GM21576 (cell line): ENCODE measurements at regions not wholly inside any gene's neighbourhood (a gene's known extent, or its start where the extent isn't known, plus 50 kb on each side); places are given as distances from the start of the nearest gene placed in this dataset.

Source experiments
- ATAC-seq: cut with Tn5 transposase; IDR thresholded peaks from one replicate; pipeline ENCODE4 v1.9.1; 2021; ENCODE audit warnings: mild to moderate bottlenecking, moderate library complexity; ENCODE audit not compliant: unreplicated experiment

DNA sequence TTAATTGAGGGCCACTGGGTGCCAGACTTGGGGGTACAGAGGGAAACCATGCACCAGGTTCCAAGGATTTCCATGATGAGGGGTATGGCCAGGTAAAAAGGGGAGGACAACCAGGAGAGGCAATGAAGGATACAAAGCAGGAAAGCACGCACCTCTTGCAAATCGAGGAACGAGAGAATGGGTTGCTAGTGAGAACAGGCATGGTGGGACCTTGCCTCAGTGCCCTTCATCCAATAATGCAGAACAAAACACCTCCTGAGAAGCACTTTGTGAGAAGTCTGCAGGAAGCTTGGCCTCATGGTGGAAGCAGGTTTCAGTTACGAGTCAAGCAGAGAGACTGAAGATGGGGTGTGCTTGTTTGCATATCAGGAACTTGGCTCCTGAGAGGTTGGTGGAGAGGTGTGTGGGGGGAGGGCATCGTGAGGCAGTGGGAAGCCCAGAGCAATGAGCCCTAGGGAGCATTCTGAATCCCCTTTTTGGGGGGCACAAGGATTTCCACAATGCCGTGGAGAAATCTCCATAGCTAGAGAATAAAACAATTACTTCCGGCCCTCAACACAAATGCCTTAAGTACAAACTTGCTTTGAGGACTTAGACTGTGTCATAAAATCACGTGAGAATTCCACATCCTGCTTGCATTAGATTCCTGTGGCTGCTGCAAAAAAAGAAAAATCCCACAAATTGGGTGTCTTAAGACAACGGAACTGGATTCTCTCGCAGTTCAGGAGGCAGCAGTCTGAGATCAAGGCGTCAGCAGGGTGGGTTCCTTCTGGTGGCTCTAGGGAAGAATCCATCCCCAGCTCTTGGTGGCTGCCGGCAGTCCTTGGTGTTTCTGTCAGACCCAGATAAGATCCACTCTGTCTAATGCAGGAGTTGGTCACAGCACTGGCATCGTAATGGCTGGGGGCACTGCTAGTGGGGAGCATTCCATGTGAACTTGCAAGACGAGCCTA lies 54.9 kb upstream of the BACE2 start:
- ATAC-seq, result no peak

DNA sequence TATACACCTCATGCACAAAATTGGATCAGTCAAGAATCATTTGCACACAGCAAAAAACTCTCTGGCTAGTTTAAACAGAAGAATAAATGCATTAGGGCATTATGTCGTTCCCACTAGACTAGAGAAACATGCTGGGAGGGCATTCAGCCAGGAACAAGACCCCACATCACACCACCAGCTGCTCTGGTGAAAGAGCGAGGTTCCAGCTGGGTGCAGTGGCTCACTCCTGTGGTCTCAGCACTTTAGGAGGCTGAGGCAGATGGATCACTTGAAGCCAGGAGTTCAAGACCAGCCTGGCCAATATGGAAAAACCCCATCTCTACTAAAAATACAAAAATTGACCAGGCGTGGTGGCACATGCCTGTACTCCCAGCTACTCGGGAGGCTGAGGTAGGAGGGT lies 52.1 kb upstream of the BACE2 start:
- no peak for ATAC-seq
